ENCODE measurements at regions not wholly inside any gene's neighbourhood (a gene's known extent, or its start where the extent isn't known, plus 50 kb on each side); places are given as distances from the start of the nearest gene placed in this dataset.

DNA sequence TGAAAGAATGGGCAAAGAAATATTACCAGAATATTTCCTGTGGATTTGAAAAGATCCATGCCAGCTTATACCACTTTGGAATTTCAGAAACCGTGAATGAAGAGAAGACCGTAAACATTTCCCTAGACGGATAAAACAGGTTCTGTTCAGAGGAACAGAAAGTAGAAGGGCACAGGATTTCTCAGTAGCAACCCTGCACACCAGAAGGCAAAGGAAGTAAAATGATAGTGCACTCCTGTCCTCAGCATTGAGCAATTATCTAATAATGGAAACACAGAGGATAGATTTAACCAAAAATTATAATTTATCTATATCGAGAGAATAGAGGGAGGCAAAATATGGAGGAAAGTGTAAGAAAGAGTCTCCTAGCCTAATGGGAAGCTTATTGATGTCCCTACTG, 87.0 kb upstream of the ITGA6 start:
- Histone ChIP-seq H3K27ac (ENCODE audit: low read length in 2 of 2) (no peak overlapping the region), H3K79me2 (ENCODE audit: control insufficient read depth, insufficient read depth, low read length) (no peaks in the 10 kb centered on the region), H3K4me2 (replicated peaks; ENCODE audit: low read depth, low read length, poor library complexity, severe bottlenecking) (peak overlapping the region; percentile 59), H3K9ac (ENCODE audit: low read length) (peak overlapping the region; percentile 34), H3K9me3 (ENCODE audit: control extremely low read depth in 1 of 3, control insufficient read depth in 2 of 3, insufficient read depth in 1 of 3, low read length in 2 of 3) (peaks cover 0 to 7% (median 0%) of the 10 kb centered on the region in 3 donors), H3K36me3 (replicated peaks in 1 of 2; ENCODE audit: control extremely low read depth in 1 of 2, control insufficient read depth in 1 of 2, extremely low read depth in 1 of 2, insufficient read depth in 2 of 2, low read length in 1 of 2) (no peaks in the 10 kb centered on the region), H4K20me1 (ENCODE audit: control insufficient read depth, insufficient read depth, low read length, poor library complexity, severe bottlenecking) (no peaks in the 10 kb centered on the region), H2AFZ (ENCODE audit: insufficient read depth, low read depth, low read length, poor library complexity, severe bottlenecking) (peak overlapping the region; percentile 34), H3K27me3 (replicated peaks in 1 of 4; ENCODE audit: control extremely low read depth in 1 of 4, control insufficient read depth in 3 of 4, insufficient read depth in 4 of 4, low read length in 3 of 4) (peaks cover 0 to 5% (median 0%) of the 10 kb centered on the region in 4 experiments), H3K4me3 (ENCODE audit: control extremely low read depth in 1 of 5, extremely low read depth in 1 of 5, insufficient read depth in 1 of 5, low read depth in 2 of 5, low read length in 4 of 5) (peak overlapping the region in 1 of 5 experiments; percentile 1), H3K4me1 (ENCODE audit: control insufficient read depth in 2 of 2, insufficient read depth in 2 of 2, low read length in 2 of 2) (peaks cover 0 to 5% of the 10 kb centered on the region in 2 donors)
- peaks cover 36% of the 10 kb centered on the region for H3K27me3 Mint-ChIP-seq
- no peak overlapping the region for H3K27ac Mint-ChIP-seq
- intact Hi-C loops (cut with micrococcal nuclease), result no loop called here
- H3K9me3 Mint-ChIP-seq (ENCODE audit: insufficient read depth), result peaks cover 4% of the 10 kb centered on the region
- POLR2A ChIA-PET, result no interaction called here
- no peak for ATAC-seq (ENCODE audit: low read depth)
- peaks cover 10% of the 10 kb centered on the region for H3K4me1 Mint-ChIP-seq
- no peak for DNase-seq
- TF ChIP-seq, protein P1, sequence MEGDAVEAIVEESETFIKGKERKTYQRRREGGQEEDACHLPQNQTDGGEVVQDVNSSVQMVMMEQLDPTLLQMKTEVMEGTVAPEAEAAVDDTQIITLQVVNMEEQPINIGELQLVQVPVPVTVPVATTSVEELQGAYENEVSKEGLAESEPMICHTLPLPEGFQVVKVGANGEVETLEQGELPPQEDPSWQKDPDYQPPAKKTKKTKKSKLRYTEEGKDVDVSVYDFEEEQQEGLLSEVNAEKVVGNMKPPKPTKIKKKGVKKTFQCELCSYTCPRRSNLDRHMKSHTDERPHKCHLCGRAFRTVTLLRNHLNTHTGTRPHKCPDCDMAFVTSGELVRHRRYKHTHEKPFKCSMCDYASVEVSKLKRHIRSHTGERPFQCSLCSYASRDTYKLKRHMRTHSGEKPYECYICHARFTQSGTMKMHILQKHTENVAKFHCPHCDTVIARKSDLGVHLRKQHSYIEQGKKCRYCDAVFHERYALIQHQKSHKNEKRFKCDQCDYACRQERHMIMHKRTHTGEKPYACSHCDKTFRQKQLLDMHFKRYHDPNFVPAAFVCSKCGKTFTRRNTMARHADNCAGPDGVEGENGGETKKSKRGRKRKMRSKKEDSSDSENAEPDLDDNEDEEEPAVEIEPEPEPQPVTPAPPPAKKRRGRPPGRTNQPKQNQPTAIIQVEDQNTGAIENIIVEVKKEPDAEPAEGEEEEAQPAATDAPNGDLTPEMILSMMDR (IDR thresholded peaks at IDR 0.05), result no peak
- TF ChIP-seq EZH2 (IDR thresholded peaks at IDR 0.05; ENCODE audit: borderline replicate concordance, insufficient read depth, low read depth, low read length, poor library complexity, severe bottlenecking), result no peak
- H3K4me3 Mint-ChIP-seq, result peak overlapping the region; percentile 47
- CTCF ChIA-PET, result no interaction called here
- WGBS (ENCODE audit: insufficient coverage), result no CpG with 5 or more reads among the region's 4 CpGs

DNA sequence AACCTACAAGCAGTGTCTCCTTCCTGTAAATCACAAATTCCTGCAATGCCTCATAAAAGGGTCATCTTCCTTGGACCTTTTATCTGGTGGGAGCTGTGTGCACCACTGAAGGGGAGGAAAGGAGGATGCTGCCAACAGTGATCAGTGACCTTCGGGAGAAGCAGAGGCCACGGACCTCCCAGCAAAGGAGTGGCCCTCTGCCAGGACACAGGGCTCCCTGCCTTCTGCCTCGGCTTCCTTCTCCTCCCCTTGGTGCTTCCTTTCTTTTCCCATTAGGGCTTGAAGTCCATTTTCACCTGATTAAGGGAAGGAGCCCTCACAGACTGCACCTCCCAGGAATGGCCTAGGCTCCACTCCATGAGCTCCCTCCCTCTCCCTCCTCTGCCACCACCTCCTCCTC, 85.3 kb upstream of the ITGA6 start:
- peaks cover 0 to 5% of the 10 kb centered on the region in 2 donors for H3K4me1 ChIP-seq (ENCODE audit: control insufficient read depth in 2 of 2, insufficient read depth in 2 of 2, low read length in 2 of 2)
- DNase-seq (no peak), ATAC-seq (ENCODE audit: low read depth) (no peak)
- Mint-ChIP-seq H3K4me1 (peaks cover 10% of the 10 kb centered on the region), H3K27ac (no peak overlapping the region), H3K27me3 (peaks cover 27% of the 10 kb centered on the region), H3K9me3 (ENCODE audit: insufficient read depth) (peaks cover 4% of the 10 kb centered on the region), H3K4me3 (no peak overlapping the region)
- no peak overlapping the region for H3K4me3 ChIP-seq (ENCODE audit: control extremely low read depth in 1 of 5, extremely low read depth in 1 of 5, insufficient read depth in 1 of 5, low read depth in 2 of 5, low read length in 4 of 5)
- no peaks in the 10 kb centered on the region for H3K36me3 ChIP-seq (replicated peaks in 1 of 2; ENCODE audit: control extremely low read depth in 1 of 2, control insufficient read depth in 1 of 2, extremely low read depth in 1 of 2, insufficient read depth in 2 of 2, low read length in 1 of 2)
- no peak for TF ChIP-seq EZH2 (IDR thresholded peaks at IDR 0.05; ENCODE audit: borderline replicate concordance, insufficient read depth, low read depth, low read length, poor library complexity, severe bottlenecking)
- TF ChIP-seq, protein P1 (IDR thresholded peaks at IDR 0.05), result no peak
- no peak overlapping the region for H2AFZ ChIP-seq (ENCODE audit: insufficient read depth, low read depth, low read length, poor library complexity, severe bottlenecking)
- H3K9ac ChIP-seq (ENCODE audit: low read length), result no peak overlapping the region
- POLR2A ChIA-PET, result no interaction called here
- H3K4me2 ChIP-seq (replicated peaks; ENCODE audit: low read depth, low read length, poor library complexity, severe bottlenecking), result no peak overlapping the region
- intact Hi-C loops (cut with micrococcal nuclease), result no loop called here
- CTCF ChIA-PET, result no interaction called here
- H3K9me3 ChIP-seq (ENCODE audit: control extremely low read depth in 1 of 3, control insufficient read depth in 2 of 3, insufficient read depth in 1 of 3, low read length in 2 of 3), result peaks cover 0 to 7% (median 0%) of the 10 kb centered on the region in 3 donors
- WGBS (ENCODE audit: insufficient coverage), result 88% methylated on average over 2 of the region's 3 CpGs
- H3K27ac ChIP-seq (ENCODE audit: low read length in 2 of 2), result no peak overlapping the region
- no peaks in the 10 kb centered on the region for H3K79me2 ChIP-seq (ENCODE audit: control insufficient read depth, insufficient read depth, low read length)
- H3K27me3 ChIP-seq (replicated peaks in 1 of 4; ENCODE audit: control extremely low read depth in 1 of 4, control insufficient read depth in 3 of 4, insufficient read depth in 4 of 4, low read length in 3 of 4), result peaks cover 0 to 5% (median 0%) of the 10 kb centered on the region in 4 experiments
- H4K20me1 ChIP-seq (ENCODE audit: control insufficient read depth, insufficient read depth, low read length, poor library complexity, severe bottlenecking), result no peaks in the 10 kb centered on the region
